NB4 (cell line): ENCODE measurements at regions not wholly inside any gene's neighbourhood (a gene's known extent, or its start where the extent isn't known, plus 50 kb on each side); places are given as distances from the start of the nearest gene placed in this dataset.

Experiments
- CTCF ChIP-seq: IDR thresholded peaks from one replicate; pipeline ENCODE4 v1.5.1; 2012; ENCODE audit warnings: low read depth, low read length
- MYC ChIP-seq: IDR thresholded peaks from 2 replicates; pipeline ENCODE4 v1.6.1; 2011; ENCODE audit warnings: low read depth, low read length
- TF ChIP-seq, protein P1 (sequence below): IDR thresholded peaks from 2 replicates; pipeline ENCODE4 v1.6.1; 2011; ENCODE audit warnings: low read depth, low read length

GRCh38 chr5:142244440-142244839 lies 80.4 kb downstream of the SPRY4 start:
- TF ChIP-seq CTCF (no peak), MYC (no peak)
- TF ChIP-seq, protein P1, sequence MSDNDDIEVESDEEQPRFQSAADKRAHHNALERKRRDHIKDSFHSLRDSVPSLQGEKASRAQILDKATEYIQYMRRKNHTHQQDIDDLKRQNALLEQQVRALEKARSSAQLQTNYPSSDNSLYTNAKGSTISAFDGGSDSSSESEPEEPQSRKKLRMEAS = no peak
